ENCODE measurements at regions not wholly inside any gene's neighbourhood (a gene's known extent, or its start where the extent isn't known, plus 50 kb on each side); places are given as distances from the start of the nearest gene placed in this dataset.
"Not testable (repeated sequence)": the region's sequence is repeated elsewhere in the genome, so short reads cannot be mapped to it uniquely, and the experiment has no call there.

DNA sequence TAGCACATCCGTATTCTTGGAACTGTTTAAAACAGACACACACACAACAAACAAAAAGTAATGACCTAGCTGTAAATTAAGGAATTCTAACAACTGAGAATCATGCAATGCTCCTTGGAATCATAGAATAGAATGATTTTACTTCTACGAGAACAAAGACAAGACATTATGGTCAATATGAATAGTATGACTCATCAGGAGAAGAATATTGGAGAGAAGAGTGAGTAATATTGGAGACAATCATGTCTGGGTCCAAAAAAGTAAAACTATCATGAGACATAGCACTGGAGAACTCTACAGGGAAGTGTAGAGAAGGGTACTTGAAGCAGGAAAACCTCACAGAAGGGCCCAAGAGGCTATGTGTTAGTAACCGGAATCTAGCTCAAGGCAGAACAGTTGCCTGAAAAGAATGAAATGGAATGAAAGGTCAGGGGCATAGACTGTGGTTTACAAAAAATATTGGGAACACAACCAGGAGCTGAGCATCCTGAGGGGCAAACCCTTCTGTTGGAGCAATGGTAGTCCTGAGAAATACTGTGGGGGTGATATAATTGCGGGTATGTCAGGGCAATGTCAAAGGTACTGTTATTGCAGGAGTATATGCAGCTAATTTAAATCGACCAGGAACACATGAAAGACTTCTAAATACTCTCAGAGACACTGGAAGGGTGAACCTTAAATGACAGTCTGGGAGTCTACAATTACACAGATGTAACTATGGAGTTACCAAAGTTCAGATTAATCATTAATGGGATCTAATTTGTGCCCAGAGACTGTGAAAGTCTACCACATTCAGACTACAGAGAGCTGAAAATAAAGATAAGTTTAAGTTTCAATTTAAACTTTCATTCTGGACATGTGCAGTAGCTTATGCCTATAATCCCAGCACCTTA, 201.2 kb downstream of the BCHE start:
- no peak for DNase-seq (ENCODE audit: low spot score)

DNA sequence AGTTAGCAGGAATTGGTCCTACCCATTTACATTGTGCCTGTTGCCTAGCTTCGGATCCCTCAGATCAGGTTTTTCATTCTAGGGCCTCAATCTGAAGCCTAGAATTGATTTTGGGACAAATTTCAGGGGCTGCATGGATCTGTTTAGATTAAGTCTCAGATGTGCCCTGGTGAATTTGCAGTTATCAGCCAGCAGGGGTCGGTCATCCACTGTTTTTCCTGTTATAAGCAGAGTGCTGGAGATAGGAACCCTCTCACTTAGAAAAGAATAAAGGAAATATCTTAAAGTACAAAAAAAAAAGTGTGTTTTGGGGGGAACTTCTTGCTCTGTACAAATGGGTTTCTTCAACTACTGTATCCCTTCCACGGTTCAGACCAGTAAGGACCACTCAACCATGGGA, 212.5 kb downstream of the BCHE start:
- DNase-seq (ENCODE audit: low spot score), result no peak

DNA sequence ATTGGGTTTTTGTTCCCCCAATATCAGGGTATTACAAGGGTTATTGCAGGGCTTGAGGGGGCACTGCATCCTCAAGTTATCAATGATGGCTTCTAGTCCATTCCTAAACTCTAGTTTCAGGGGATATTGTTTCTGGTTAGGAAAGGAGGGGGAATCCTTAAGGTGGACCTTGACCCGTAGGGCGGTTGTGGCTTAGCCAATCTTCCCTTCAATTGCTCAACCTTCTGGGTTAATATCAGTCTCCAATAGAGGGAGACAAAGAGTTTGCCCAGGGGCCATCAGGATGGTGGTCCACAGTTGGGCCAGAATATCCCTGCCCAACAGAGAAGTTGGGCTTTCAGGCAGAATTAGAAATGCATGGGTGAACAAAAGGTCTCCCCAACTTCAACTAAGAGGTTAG, 214.9 kb downstream of the BCHE start:
- DNase-seq (ENCODE audit: low spot score), result no peak

DNA sequence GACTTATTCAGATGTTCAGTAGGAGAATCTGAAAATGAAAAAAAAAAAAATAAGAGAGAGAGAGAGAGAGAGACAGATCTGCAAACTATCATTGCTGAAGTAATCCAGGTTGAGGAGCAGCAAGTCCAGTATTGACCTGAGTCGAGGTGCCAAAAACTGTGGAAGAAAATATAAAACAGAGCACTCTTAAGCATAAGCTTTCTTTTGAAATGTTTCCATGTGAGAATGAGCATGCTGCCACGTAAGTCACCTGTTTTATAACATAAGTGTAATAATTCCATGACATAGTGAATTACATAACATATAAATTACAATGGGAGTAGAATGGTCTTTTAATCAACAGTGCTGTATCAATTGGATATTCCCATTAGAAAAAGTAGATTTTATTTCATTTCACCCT, 218.2 kb downstream of the BCHE start:
- DNase-seq (ENCODE audit: low spot score), result no peak

DNA sequence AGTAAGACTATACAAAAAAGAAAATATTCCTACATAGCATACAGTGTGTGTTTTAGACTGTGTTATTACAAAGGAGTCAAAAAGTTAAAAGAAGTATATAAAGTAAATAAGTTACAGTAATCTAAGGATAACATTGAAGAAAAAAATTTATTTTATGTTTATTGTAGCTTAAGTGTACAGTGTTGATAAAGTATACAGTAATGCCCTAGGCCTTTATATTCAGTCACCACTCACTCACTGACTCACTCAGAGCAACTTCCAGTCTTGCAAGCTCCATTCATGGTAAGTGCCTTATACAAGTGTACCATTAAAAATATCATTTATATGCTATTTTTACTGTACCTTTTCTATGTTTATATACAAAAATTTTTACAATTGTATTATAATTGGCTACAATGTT, 220.1 kb downstream of the BCHE start:
- no peak for DNase-seq (ENCODE audit: low spot score)

DNA sequence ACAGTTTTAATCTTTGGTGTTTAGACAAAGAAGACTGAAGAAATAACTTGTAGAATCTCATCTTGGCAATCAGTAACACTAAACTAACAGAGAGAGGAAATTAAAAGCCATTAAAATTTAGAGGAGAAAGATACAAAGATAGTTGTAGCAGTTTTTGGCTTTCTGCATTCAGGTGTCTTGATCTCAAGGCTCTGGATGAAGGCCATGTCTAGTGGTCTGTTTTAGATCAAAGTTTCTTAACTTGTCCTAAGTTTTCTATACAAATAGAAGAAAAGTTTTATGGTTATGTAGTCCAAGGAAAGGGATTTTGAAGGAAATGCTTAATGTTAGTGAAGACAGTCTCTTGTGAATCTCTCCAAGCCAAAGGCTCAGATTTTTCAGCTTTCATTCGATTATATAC, 222.9 kb downstream of the BCHE start:
- DNase-seq (ENCODE audit: low spot score), result no peak

DNA sequence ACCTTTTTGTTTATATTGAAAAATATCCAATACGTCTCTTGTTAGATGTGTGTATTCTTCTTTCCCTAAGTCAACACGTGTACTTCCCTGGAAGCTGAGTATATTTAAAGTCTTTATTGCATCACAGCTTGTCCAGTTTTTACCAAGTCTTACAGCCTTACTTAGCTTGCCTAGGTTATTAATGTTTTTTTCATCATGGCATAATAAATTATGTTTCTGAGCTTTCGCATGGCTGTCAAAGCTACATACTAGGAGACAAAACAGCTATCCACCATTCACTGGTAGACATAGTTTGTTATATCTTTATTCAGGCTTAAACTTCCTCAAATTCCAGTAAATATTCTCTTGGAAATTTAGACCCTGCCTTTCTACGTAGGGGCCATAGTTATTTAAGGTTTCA, 224.2 kb downstream of the BCHE start:
- no peak for DNase-seq (ENCODE audit: low spot score)

DNA sequence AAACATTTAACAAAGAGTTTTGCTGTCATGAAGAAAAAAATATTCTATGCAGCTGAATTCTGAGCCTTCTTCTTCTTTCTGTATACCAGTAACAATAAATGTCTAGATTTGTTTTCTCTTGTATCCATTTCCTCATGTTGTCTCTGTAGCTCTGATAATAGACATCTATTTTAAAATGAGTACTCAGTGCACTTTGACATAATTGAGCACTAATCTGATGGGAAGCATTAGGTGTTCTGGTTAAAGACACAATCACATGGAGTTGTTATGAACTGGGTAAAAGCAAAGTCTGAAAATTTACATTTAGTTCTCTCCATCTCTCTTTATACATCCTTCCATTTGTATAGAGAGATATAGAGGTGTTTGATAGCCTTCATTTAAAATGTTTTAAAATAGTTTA, 230.0 kb downstream of the BCHE start:
- no peak for DNase-seq (ENCODE audit: low spot score)

DNA sequence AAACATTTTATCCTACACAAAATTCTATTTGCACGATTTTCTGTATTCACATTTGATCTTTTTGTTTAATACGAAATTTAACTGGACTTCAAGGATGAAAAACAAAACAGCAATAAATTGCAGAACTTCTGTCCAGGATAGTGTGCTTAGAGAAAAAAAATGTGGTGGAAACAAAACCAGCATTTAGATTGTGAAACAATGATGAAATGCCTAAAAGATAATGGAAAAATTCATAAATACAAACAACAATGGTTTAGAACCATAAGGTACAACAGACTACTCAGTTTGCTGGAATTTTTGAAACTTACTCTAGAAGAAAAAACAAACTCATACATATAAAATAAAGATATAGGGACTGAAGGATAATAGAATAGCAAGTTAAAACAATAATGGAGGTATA, 234.0 kb downstream of the BCHE start:
- no peak for DNase-seq (ENCODE audit: low spot score)

DNA sequence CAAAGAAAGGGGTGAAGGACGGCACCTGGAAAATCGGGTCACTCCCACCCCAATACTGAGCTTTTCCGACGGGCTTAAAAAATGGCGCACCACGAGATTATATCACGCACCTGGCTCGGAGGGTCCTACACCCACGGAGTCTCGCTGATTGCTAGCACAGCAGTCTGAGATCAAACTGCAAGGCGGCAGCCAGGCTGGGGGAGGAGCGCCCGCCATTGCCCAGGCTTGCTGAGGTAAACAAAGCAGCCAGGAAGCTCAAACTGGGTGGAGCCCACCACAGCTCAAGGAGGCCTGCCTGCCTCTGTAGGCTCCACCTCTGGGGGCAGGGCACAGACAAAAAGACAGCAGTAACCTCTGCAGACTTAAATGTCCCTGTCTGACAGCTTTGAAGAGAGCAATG, 264.7 kb downstream of the BCHE start:
- not testable (repeated sequence) for DNase-seq (ENCODE audit: low spot score)

DNA sequence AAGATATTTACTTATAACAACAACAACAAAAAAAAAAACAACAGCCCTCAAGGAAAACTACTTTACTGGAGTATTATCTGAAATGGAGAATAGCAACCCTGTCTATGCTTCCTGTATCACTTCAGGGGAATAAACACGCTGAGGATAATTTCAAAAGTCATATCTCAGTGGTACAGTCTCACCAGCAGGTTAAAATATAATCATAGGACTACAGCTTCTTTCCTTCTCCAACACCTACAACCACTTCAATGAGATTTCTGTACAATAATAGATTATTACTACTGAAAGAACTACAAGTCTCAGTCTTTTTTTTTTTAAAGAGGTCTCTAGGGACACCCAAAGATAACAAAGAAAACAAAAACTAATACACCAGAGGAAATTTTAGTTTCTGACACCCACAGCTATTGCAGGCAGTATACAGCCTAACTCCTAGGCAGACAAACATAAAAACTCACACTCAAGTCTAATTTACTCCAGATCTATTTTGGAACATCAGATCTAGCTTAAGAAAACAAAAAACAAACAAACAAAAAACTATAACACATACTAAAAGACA, 268.2 kb downstream of the BCHE start:
- no peak for DNase-seq (ENCODE audit: low spot score)

DNA sequence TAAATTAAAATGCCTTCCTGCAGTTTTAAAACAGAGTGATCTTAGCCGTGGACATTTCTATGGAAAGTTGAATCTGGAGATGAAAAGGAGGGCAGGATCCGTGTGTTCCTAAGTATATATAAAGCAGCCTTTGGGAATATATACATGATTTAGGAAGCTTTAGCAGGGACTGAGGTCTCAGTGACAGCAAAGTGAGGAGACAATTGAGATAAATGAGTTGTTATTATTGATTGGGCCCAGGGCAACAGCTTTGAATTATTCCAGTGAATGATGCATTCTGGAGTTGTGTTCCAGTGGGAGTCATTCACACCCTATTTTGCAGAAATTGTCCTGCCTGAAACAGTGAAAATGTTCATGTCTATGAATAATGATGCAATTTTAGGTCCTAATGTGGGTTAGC, 281.4 kb downstream of the BCHE start:
- DNase-seq (ENCODE audit: low spot score), result no peak

DNA sequence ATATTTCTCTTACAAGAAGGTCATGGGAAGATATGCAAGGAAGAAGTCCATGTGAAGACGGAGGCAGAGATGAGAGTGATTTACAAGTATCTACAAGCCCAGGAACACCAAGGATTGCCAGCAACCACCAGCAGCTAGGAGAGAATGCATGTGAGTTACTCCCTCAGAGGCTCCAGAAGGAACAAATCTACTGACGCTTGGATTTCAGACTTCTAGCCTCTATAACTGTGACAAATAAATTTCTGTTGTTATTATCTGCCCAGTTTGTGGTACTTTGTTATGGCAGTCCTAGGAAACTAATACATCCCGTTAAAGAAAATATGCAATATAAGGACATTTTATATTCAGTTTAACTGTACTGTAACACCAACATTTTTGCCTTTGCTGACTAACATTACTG, 283.9 kb downstream of the BCHE start:
- no peak for DNase-seq (ENCODE audit: low spot score)

DNA sequence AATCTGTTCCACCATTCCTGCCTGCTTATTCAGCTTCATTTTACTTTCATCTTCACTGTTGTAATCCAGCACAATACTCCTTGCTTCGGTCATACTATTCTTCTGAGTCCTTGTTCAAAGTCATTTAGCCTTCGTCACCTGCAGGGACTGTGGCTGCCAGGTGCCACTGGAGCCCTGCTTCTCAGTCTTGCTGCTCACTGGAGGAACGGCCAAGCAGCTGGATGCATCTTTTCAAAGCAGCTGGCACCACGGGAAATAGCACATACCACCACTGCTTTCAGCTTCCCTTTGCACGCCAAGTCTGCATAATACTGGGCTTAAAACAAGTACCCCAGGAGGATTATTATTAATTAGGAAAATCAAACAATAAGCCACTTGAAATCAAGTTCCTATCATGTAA, 287.6 kb downstream of the BCHE start:
- no peak for DNase-seq (ENCODE audit: low spot score)

DNA sequence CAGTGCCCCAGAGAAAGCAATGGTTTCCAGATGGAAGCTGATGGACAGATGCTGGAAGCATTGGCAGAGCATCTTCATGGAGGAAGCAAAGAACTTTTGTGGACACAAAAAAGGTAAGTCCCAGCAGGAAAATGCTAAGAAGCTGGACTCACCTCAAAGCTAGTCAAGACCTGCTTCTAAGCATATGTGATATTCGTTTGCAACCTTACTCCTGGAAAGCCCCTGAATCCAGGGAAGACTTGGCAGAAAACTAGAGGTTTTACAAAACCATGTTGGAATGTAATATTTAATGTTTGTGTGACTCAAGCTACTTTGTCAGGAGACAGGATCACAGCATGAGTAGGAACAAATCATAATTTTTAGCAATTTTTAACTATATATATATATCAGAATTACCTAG, 288.2 kb downstream of the BCHE start:
- no peak for DNase-seq (ENCODE audit: low spot score)

DNA sequence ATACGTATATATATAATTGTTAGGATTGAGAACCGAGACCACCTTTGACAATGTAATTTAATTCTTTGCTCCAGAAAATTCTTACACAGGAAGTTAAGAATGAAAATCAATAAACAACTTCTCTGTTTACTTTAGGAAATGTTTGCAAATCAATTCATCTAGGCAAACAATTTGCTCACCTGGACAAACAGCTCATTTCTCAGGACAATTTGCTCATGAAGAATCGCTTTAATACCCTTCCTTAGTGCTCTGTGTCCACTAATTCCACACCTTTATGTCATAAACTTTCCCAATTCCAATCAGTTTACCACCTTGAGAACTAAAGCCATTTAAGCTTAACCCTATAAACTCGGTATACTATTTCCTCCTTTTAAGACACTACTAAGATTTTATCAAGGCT, 292.2 kb downstream of the BCHE start:
- DNase-seq (ENCODE audit: low spot score), result no peak

DNA sequence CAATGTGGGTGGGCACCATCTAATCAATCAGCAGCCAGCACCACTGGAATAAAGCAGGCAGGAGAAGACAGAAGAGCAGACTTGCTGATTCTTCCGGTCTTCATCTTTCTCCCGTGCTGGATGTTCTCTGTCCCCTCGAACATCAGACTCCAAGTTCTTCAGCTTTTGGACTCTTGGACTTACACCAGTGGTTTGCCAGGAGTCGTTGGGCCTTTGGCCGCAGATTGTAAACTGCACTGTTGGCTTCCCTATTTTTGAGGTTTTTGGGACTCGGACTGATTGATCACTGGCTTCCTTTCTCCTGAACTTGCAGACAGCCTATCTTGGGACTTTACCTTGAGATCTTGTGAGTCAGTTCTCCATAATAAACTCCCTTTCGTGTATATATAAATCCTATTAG, 292.8 kb downstream of the BCHE start:
- no peak for DNase-seq (ENCODE audit: low spot score)

DNA sequence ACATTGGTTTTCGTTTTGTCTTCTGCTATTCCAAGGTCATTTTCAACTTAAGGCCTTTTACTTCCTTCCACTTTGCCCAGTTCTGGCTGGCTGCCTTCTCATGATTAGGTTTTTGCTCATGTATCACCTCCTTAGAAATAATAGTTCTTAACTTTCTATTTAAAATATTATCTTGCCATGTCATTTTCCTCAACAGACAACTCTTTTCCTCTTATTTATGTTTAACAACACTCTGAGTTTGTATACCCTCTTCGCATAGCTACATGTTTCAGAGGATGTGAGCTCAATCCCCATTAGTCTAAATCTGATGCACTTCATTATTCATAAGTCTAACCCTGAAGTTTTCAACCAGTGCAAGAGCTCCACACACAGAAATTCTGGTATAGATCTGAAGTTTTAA, 299.1 kb downstream of the BCHE start:
- DNase-seq (ENCODE audit: low spot score), result no peak

DNA sequence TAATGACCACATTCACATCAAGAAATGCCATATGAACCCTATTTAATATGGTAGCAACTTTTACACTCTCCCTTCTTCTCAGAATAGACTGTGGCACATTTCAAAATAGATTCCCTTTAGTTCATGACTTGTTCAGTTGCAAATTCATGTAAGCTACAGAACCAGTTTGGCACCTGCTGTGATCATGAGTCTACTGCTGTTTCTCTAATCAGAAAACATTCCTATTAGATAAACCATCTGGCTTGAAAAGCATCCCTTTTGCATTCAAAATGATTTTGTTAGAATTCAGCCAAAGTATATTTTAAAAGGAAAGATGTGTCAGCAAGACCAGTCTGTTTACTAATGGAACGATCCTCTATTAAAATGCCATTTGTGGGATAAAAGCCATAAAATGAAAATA, 304.4 kb downstream of the BCHE start:
- no peak for DNase-seq (ENCODE audit: low spot score)

DNA sequence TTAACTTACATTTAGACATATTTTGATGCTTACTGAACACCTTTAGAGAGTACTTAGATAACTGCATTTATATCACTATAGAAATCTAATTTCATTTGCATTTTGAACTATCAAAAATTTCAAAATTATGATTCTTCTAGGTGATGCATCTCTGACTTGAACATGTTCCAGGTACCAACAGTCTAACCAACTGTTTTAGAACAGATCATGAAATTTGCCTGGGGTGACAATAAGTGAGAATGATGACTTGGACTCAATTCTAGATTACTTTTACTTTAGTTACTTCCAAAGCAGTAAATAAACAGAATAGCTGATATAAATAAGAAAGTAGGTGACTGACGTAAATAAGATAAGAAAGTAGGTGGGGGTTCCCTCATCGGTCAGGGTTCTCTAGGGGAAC, 307.8 kb downstream of the BCHE start:
- DNase-seq (ENCODE audit: low spot score), result no peak

DNA sequence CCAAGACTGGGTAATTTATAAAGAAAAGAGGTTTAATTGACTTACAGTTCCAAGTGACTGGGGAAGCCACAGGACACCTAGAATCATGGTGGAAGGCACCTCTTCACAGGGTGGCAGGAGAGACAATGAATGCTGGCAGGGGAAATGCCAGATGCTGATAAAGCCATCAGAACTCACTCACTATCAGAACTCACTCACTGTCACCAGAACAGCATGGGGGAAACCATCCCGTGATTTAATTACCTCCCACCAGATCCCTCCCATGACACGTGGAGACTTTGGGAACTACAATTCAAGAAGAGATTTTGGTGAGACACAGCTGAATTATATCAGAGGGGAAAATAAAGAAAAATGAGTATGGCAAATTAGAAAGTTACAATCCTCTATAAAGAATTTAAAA, 310.9 kb downstream of the BCHE start:
- no peak for DNase-seq (ENCODE audit: low spot score)

DNA sequence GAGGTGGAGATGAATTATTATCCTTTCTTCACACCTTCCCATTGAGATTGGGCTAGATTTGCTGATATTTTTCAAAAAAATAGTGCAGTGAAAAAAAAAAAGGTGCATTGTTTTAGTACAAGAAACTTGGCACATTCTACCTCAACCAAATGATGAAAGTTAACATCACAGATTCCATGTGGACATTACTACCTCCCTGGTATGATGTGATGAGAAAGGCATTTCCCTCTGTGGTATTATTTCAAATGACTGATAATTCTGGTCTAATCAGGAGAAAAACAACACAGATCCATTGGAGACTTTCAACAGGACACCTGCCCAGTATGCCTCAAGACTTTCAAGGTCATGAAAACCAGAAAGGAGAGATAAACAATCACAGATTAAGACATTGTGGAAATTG, 313.4 kb downstream of the BCHE start:
- no peak for DNase-seq (ENCODE audit: low spot score)

DNA sequence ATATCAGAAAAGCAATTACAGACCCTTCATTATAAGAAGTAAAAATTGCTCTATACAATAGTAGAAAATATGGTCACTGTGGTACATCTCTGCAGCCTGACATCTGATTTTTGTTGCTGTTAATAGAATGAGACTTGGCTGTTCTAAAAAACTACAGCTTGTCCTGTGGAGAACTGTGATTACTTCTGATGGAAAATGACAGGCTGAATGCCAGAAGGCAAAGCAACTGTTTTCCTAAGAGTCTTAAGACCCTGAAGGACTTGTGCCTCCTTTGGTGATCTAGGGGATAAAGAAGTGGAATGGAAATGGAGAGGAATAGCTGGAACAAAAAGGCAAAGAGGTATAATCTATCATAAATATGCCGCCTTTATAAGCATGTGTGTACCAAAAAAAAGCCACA, 314.8 kb downstream of the BCHE start:
- no peak for DNase-seq (ENCODE audit: low spot score)

All from HuH-7.5 (cell line).